ENCODE measurements at regions not wholly inside any gene's neighbourhood (a gene's known extent, or its start where the extent isn't known, plus 50 kb on each side); places are given as distances from the start of the nearest gene placed in this dataset.

DNA sequence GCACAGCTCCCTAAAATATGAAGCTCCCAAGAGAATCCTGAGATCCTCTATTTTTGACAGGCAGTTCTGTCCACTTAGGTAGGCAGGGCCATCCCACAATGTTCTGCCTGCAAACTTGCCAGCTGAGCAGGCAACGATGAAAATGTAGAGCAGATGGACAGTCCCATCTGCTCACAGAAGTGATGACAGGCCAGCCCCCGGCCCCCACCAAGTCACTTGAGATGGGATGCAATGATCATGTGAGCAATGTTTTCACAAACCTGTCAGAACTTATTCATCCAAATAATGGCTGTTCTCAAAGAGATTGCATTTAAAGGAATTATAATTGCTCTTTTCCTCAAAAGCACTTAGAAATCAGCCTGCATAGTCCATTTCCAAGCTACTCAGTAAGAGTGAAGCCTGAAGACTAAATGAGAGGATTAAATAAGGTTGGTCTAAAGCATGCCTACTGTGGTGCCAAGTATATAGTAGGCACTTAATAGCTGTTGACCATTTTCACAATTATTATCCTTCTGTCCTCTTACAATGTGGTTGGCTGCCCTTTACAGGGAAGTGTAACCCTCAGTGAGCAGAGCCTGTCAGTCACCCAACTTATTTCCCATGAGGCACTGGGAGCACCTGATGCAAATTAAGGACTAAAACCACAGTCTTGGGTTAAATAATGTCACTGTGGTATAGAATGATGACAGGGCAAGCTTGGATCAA, 301.2 kb downstream of the FGFR2 start:
- no peak overlapping the region for H3K4me3 ChIP-seq (ENCODE audit: low read length)
- DNase-seq (ENCODE audit: low read depth) = no peak
- TF ChIP-seq, protein P1, sequence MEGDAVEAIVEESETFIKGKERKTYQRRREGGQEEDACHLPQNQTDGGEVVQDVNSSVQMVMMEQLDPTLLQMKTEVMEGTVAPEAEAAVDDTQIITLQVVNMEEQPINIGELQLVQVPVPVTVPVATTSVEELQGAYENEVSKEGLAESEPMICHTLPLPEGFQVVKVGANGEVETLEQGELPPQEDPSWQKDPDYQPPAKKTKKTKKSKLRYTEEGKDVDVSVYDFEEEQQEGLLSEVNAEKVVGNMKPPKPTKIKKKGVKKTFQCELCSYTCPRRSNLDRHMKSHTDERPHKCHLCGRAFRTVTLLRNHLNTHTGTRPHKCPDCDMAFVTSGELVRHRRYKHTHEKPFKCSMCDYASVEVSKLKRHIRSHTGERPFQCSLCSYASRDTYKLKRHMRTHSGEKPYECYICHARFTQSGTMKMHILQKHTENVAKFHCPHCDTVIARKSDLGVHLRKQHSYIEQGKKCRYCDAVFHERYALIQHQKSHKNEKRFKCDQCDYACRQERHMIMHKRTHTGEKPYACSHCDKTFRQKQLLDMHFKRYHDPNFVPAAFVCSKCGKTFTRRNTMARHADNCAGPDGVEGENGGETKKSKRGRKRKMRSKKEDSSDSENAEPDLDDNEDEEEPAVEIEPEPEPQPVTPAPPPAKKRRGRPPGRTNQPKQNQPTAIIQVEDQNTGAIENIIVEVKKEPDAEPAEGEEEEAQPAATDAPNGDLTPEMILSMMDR (conservative IDR thresholded peaks at IDR 0.05; ENCODE audit: low read length) = no peak

DNA sequence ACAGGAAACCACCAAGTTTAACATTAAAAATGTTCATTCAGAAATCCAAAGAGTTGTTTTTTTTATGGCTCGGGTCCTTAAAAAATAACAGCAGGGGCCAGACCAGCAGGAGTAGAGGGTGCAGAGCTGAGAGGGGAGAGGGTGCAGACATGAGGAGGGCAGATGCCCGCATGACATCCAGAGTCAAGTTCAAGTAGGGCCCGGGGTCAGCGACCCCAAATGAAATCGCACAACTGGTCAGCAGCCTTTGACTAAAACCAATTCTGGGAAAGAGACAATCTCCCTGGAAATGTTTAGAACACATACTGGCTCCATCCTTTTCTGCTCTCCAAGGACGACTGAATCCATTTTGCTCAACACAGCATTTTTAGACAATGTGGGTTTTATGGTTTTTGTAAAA, 297.5 kb downstream of the FGFR2 start:
- TF ChIP-seq, protein P1 (conservative IDR thresholded peaks at IDR 0.05; ENCODE audit: low read length) = no peak

DNA sequence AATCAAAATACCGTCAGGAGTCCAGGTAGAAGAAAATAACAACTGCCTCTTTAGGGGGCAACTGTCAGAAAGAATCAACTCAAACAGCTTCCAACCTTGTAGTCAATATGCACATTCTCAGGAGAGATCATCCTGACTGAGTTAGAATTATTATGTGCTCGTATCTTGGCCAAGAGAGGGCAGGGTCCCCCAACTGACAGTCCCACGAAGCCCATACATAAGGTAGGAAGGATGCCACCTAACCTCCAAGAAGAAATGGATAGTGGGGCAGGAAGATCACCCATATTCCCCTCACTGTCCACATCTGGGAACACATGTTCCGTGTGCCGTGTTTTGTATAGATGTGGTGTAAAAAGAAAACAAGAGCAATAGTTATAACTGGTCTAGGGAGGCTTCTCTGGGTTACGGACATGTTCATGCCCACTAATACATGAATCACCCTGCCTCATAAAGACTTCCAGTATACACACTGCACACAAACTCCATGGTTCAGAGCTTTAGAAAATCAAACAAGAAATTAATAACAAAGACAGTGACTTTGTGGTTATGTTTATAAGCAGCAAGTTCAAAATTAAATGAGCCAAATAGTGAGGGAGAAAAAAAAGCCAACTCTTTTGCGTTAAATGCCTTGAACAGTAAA, 295.6 kb downstream of the FGFR2 start:
- DNase-seq (ENCODE audit: low read depth) = no peak
- TF ChIP-seq, protein P1 (conservative IDR thresholded peaks at IDR 0.05; ENCODE audit: low read length) = no peak
- H3K4me3 ChIP-seq (ENCODE audit: low read length) = no peak overlapping the region

More for the DNA sequence above, 297.5 kb downstream of the FGFR2 start:
- DNase-seq (ENCODE audit: low read depth) = no peak
- no peak overlapping the region for H3K4me3 ChIP-seq (ENCODE audit: low read length)

DNA sequence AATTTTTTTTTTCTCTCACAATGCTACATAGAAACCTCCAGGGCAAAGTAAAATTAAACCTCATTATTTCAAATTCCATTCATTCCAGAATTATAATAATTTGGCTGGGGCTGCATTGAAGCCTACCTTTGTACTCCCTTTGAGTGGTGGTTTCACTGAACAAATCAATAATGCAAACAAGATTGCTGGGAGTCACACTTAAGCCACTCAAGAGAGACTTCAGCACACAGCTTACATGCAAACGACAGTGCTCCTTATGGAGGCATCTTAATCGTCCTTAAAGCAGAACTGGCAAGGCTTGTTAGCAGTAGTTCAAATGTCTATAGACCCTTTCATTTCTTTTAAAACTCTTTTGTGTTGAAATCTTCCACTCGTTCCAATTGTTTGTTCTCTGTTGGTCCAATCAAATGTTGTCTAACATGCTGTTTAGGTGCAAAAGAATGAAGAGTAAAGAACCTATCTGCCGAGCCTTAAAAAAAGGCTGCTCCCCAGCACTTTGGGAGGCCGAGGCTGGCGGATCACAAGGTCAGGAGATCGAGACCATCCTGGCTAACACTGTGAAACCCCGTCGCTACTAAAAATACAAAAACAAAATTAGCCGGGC, 294.9 kb downstream of the FGFR2 start:
- H3K4me3 ChIP-seq (ENCODE audit: low read length) = no peak overlapping the region
- TF ChIP-seq, protein P1 (conservative IDR thresholded peaks at IDR 0.05; ENCODE audit: low read length) = no peak
- no peak for DNase-seq (ENCODE audit: low read depth)

DNA sequence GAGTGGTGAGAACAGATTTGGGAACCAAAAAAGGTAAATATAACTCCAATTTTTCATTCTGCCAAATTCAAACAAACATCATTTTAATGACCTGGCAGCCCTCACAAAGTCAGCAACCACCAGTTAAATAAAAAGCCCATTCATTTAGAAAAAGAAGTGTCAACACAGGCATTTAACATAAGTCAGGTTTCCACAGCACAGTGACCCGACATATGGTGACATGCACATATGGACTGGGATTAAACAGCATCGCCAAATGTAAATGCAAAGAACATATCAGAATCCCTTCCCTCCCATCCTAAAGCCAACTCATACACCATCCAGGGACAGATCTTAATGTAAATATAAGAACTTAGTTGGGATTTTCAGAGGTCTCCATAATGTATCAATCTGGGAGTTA, 293.2 kb downstream of the FGFR2 start:
- TF ChIP-seq, protein P1 (conservative IDR thresholded peaks at IDR 0.05; ENCODE audit: low read length) = no peak
- H3K4me3 ChIP-seq (ENCODE audit: low read length) = no peak overlapping the region
- DNase-seq (ENCODE audit: low read depth) = no peak

DNA sequence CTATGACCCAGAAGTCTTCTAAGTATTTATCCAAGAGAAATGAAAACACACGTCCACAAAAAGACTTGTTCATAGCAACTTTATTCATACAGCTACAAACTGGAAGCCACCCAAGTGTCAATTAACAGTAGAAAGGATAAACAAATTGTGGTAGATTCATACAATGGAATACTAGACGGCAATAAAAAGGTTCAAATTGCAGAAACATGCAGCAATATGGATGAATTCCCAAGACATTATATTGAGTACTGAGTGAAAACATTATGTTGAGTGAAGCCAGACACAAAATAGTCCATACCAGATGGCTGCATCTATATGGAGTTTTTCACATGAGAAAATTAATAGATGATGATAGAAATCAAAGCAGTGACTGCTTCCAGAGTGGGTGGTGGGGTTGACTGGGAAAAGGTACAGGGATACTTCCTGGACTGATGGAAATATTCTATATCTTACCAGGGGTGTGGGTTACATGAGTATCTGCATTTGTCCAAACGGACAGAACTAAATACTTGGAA, 292.0 kb downstream of the FGFR2 start:
- TF ChIP-seq, protein P1 (conservative IDR thresholded peaks at IDR 0.05; ENCODE audit: low read length) = no peak
- DNase-seq (ENCODE audit: low read depth) = no peak
- H3K4me3 ChIP-seq (ENCODE audit: low read length) = no peak overlapping the region

Data from AG10803 (cell line).